ENCODE measurements at regions not wholly inside any gene's neighbourhood (a gene's known extent, or its start where the extent isn't known, plus 50 kb on each side); places are given as distances from the start of the nearest gene placed in this dataset.
"Not testable (repeated sequence)": the region's sequence is repeated elsewhere in the genome, so short reads cannot be mapped to it uniquely, and the experiment has no call there.

GRCh38 chr3:67204951-67205350 lies 206.8 kb downstream of the KBTBD8 start:
- H3K4me1 ChIP-seq (ENCODE audit: control insufficient read depth, insufficient read depth, low read length): no peaks in the 10 kb centered on the region

GRCh38 chr3:67215690-67216089 lies 217.6 kb downstream of the KBTBD8 start:
- Histone ChIP-seq H3K9me3 (ENCODE audit: control insufficient read depth, insufficient read depth, low read depth, low read length) (no peaks in the 10 kb centered on the region), H3K27me3 (ENCODE audit: control insufficient read depth, insufficient read depth, low read length) (no peaks in the 10 kb centered on the region), H3K4me1 (ENCODE audit: control insufficient read depth, insufficient read depth, low read length) (no peaks in the 10 kb centered on the region), H3K4me3 (ENCODE audit: low read depth, low read length) (no peak overlapping the region), H3K9ac (ENCODE audit: low read length) (no peak overlapping the region), H3K27ac (ENCODE audit: low read depth, low read length) (no peak overlapping the region), H3K36me3 (ENCODE audit: control insufficient read depth, insufficient read depth, low read length) (no peaks in the 10 kb centered on the region)

More at GRCh38 chr3:67204951-67205350, 206.8 kb downstream of the KBTBD8 start:
- Histone ChIP-seq H3K27ac (ENCODE audit: low read depth, low read length) (no peak overlapping the region), H3K4me3 (ENCODE audit: low read depth, low read length) (no peak overlapping the region), H3K9ac (ENCODE audit: low read length) (no peak overlapping the region), H3K9me3 (ENCODE audit: control insufficient read depth, insufficient read depth, low read depth, low read length) (no peaks in the 10 kb centered on the region), H3K27me3 (ENCODE audit: control insufficient read depth, insufficient read depth, low read length) (no peaks in the 10 kb centered on the region), H3K36me3 (ENCODE audit: control insufficient read depth, insufficient read depth, low read length) (no peaks in the 10 kb centered on the region)

GRCh38 chr3:67227030-67227429 lies 228.9 kb downstream of the KBTBD8 start:
- H3K9me3 ChIP-seq (ENCODE audit: control insufficient read depth, insufficient read depth, low read depth, low read length): no peaks in the 10 kb centered on the region

GRCh38 chr3:67228136-67228535 lies 230.0 kb downstream of the KBTBD8 start:
- Histone ChIP-seq H3K9ac (ENCODE audit: low read length) (no peak overlapping the region), H3K4me1 (ENCODE audit: control insufficient read depth, insufficient read depth, low read length) (no peaks in the 10 kb centered on the region)

More at GRCh38 chr3:67227030-67227429, 228.9 kb downstream of the KBTBD8 start:
- no peak overlapping the region for H3K4me3 ChIP-seq (ENCODE audit: low read depth, low read length)
- H3K27ac ChIP-seq (ENCODE audit: low read depth, low read length): no peak overlapping the region
- H3K36me3 ChIP-seq (ENCODE audit: control insufficient read depth, insufficient read depth, low read length): no peaks in the 10 kb centered on the region
- no peaks in the 10 kb centered on the region for H3K27me3 ChIP-seq (ENCODE audit: control insufficient read depth, insufficient read depth, low read length)
- no peaks in the 10 kb centered on the region for H3K4me1 ChIP-seq (ENCODE audit: control insufficient read depth, insufficient read depth, low read length)
- H3K9ac ChIP-seq (ENCODE audit: low read length): no peak overlapping the region

GRCh38 chr3:67232642-67233041 lies 234.5 kb downstream of the KBTBD8 start:
- Histone ChIP-seq H3K9me3 (ENCODE audit: control insufficient read depth, insufficient read depth, low read depth, low read length) (no peaks in the 10 kb centered on the region), H3K27me3 (ENCODE audit: control insufficient read depth, insufficient read depth, low read length) (no peaks in the 10 kb centered on the region), H3K27ac (ENCODE audit: low read depth, low read length) (no peak overlapping the region), H3K9ac (ENCODE audit: low read length) (no peak overlapping the region), H3K36me3 (ENCODE audit: control insufficient read depth, insufficient read depth, low read length) (no peaks in the 10 kb centered on the region), H3K4me1 (ENCODE audit: control insufficient read depth, insufficient read depth, low read length) (no peaks in the 10 kb centered on the region), H3K4me3 (ENCODE audit: low read depth, low read length) (no peak overlapping the region)

More at GRCh38 chr3:67228136-67228535, 230.0 kb downstream of the KBTBD8 start:
- no peaks in the 10 kb centered on the region for H3K9me3 ChIP-seq (ENCODE audit: control insufficient read depth, insufficient read depth, low read depth, low read length)
- H3K36me3 ChIP-seq (ENCODE audit: control insufficient read depth, insufficient read depth, low read length): no peaks in the 10 kb centered on the region
- no peak overlapping the region for H3K4me3 ChIP-seq (ENCODE audit: low read depth, low read length)
- H3K27ac ChIP-seq (ENCODE audit: low read depth, low read length): no peak overlapping the region
- H3K27me3 ChIP-seq (ENCODE audit: control insufficient read depth, insufficient read depth, low read length): no peaks in the 10 kb centered on the region

- no peaks in the 10 kb centered on the region for H3K9me3 ChIP-seq (ENCODE audit: control insufficient read depth, insufficient read depth, low read depth, low read length)
- H3K9ac ChIP-seq (ENCODE audit: low read length): no peak overlapping the region
- no peak overlapping the region for H3K4me3 ChIP-seq (ENCODE audit: low read depth, low read length)
- no peak overlapping the region for H3K27ac ChIP-seq (ENCODE audit: low read depth, low read length)
- H3K36me3 ChIP-seq (ENCODE audit: control insufficient read depth, insufficient read depth, low read length): no peaks in the 10 kb centered on the region
- H3K27me3 ChIP-seq (ENCODE audit: control insufficient read depth, insufficient read depth, low read length): no peaks in the 10 kb centered on the region
- H3K4me1 ChIP-seq (ENCODE audit: control insufficient read depth, insufficient read depth, low read length): peaks cover 12% of the 10 kb centered on the region; the same call in 1 of the 2 replicates
Observed at GRCh38 chr3:67239353-67239752, 241.2 kb downstream of the KBTBD8 start.

GRCh38 chr3:67241084-67241483 lies 243.0 kb downstream of the KBTBD8 start:
- peaks cover 12% of the 10 kb centered on the region; the same call in 1 of the 2 replicates for H3K4me1 ChIP-seq (ENCODE audit: control insufficient read depth, insufficient read depth, low read length)
- no peak overlapping the region for H3K9ac ChIP-seq (ENCODE audit: low read length)
- no peak overlapping the region for H3K27ac ChIP-seq (ENCODE audit: low read depth, low read length)
- no peaks in the 10 kb centered on the region for H3K9me3 ChIP-seq (ENCODE audit: control insufficient read depth, insufficient read depth, low read depth, low read length)
- no peaks in the 10 kb centered on the region for H3K27me3 ChIP-seq (ENCODE audit: control insufficient read depth, insufficient read depth, low read length)
- H3K4me3 ChIP-seq (ENCODE audit: low read depth, low read length): no peak overlapping the region
- no peaks in the 10 kb centered on the region for H3K36me3 ChIP-seq (ENCODE audit: control insufficient read depth, insufficient read depth, low read length)

- Histone ChIP-seq H3K36me3 (ENCODE audit: control insufficient read depth, insufficient read depth, low read length) (no peaks in the 10 kb centered on the region), H3K9ac (ENCODE audit: low read length) (no peak overlapping the region), H3K27me3 (ENCODE audit: control insufficient read depth, insufficient read depth, low read length) (no peaks in the 10 kb centered on the region), H3K27ac (ENCODE audit: low read depth, low read length) (no peak overlapping the region), H3K4me3 (ENCODE audit: low read depth, low read length) (no peak overlapping the region), H3K9me3 (ENCODE audit: control insufficient read depth, insufficient read depth, low read depth, low read length) (no peaks in the 10 kb centered on the region), H3K4me1 (ENCODE audit: control insufficient read depth, insufficient read depth, low read length) (peaks cover 12% of the 10 kb centered on the region; the same call in 1 of the 2 replicates)
Observed at GRCh38 chr3:67244130-67244529, 246.0 kb downstream of the KBTBD8 start.

GRCh38 chr3:67245545-67245944 lies 247.4 kb downstream of the KBTBD8 start:
- H3K27ac ChIP-seq (ENCODE audit: low read depth, low read length): no peak overlapping the region
- H3K27me3 ChIP-seq (ENCODE audit: control insufficient read depth, insufficient read depth, low read length): no peaks in the 10 kb centered on the region
- H3K36me3 ChIP-seq (ENCODE audit: control insufficient read depth, insufficient read depth, low read length): no peaks in the 10 kb centered on the region
- no peaks in the 10 kb centered on the region for H3K9me3 ChIP-seq (ENCODE audit: control insufficient read depth, insufficient read depth, low read depth, low read length)
- H3K9ac ChIP-seq (ENCODE audit: low read length): no peak overlapping the region
- H3K4me1 ChIP-seq (ENCODE audit: control insufficient read depth, insufficient read depth, low read length): peaks cover 11% of the 10 kb centered on the region; the same call in 1 of the 2 replicates
- no peak overlapping the region for H3K4me3 ChIP-seq (ENCODE audit: low read depth, low read length)

GRCh38 chr3:67248726-67249125 lies 250.6 kb downstream of the KBTBD8 start:
- Histone ChIP-seq H3K9ac (ENCODE audit: low read length) (no peak overlapping the region), H3K36me3 (ENCODE audit: control insufficient read depth, insufficient read depth, low read length) (no peaks in the 10 kb centered on the region), H3K27me3 (ENCODE audit: control insufficient read depth, insufficient read depth, low read length) (no peaks in the 10 kb centered on the region), H3K4me1 (ENCODE audit: control insufficient read depth, insufficient read depth, low read length) (no peaks in the 10 kb centered on the region), H3K4me3 (ENCODE audit: low read depth, low read length) (no peak overlapping the region), H3K9me3 (ENCODE audit: control insufficient read depth, insufficient read depth, low read depth, low read length) (peaks cover 3% of the 10 kb centered on the region; the same call in 1 of the 2 replicates), H3K27ac (ENCODE audit: low read depth, low read length) (no peak overlapping the region)

- not testable (repeated sequence) for H3K9ac ChIP-seq (ENCODE audit: low read length); H3K4me3 ChIP-seq (ENCODE audit: low read depth, low read length); H3K27ac ChIP-seq (ENCODE audit: low read depth, low read length); H3K36me3 ChIP-seq (ENCODE audit: control insufficient read depth, insufficient read depth, low read length); H3K4me1 ChIP-seq (ENCODE audit: control insufficient read depth, insufficient read depth, low read length); H3K27me3 ChIP-seq (ENCODE audit: control insufficient read depth, insufficient read depth, low read length)
- peaks cover 11% of the 10 kb centered on the region for H3K9me3 ChIP-seq (ENCODE audit: control insufficient read depth, insufficient read depth, low read depth, low read length)
Observed at GRCh38 chr3:67252906-67253305, 254.8 kb downstream of the KBTBD8 start.

All from HUES6 (cell line).